Heart right ventricle (tissue), 16 donors: ENCODE measurements at regions not wholly inside any gene's neighbourhood (a gene's known extent, or its start where the extent isn't known, plus 50 kb on each side); places are given as distances from the start of the nearest gene placed in this dataset.

ENCODE experiments used
- ATAC-seq, 8 donors: fragments of 200-7000 bp; cut with Tn5 transposase; one replicate each; pipeline ENCODE4 v1.9.1; 2020; ENCODE audit warnings: mild to moderate bottlenecking in 8 of 8, moderate library complexity in 8 of 8, moderate number of reproducible peaks in 1 of 8
- DNase-seq, 2 donors: peaks; one replicate each; pipeline ENCODE4 v3.0.0-alpha.2; 2020
- H3K27ac ChIP-seq, 10 donors: fragments of 200-600 bp; sonication (generic) in 2 of 10; one replicate each; pipeline versions ENCODE4 v1.5.0 to v1.8.0; 2020 to 2022; ENCODE audit warnings: mild to moderate bottlenecking in 3 of 10
- H3K27me3 ChIP-seq, 7 donors: fragments of 200-600 bp; one replicate each; pipeline ENCODE4 v1.8.0; 2021 to 2022; ENCODE audit warnings: mild to moderate bottlenecking in 2 of 7
- H3K36me3 ChIP-seq, 9 donors: fragments of 200-600 bp; sonication (generic) in 1 of 9; one replicate each; pipeline versions ENCODE4 v1.5.0 to v1.8.0; 2020 to 2022; ENCODE audit warnings: mild to moderate bottlenecking in 2 of 9
- H3K4me1 ChIP-seq, 9 donors: fragments of 200-600 bp; sonication (generic) in 1 of 9; one replicate each; pipeline versions ENCODE4 v1.5.0 to v1.8.0; 2020 to 2022; ENCODE audit warnings: mild to moderate bottlenecking in 4 of 9
- H3K4me3 ChIP-seq, 10 donors: fragments of 200-600 bp; sonication (generic) in 2 of 10; one replicate each; pipeline versions ENCODE4 v1.5.0 to v1.8.0; 2020 to 2022; ENCODE audit warnings: mild to moderate bottlenecking in 7 of 10, moderate library complexity in 2 of 10
- H3K9me3 ChIP-seq, 11 donors: fragments of 200-600 bp in 10 of 11; sonication (generic) in 2 of 11; one replicate each; pipeline versions ENCODE4 v1.5.0 to v1.8.0; 2013 to 2022; ENCODE audit warnings: mild to moderate bottlenecking in 2 of 11, control low read depth in 1 of 11, moderate library complexity in 1 of 11
- WGBS, 2 donors: extraction: QIAGEN DNeasy Blood & Tissue Kit; methylation state at CpG; one replicate each; pipeline ENCODE4 v1.1.7; 2013; ENCODE audit warnings: inconsistent platforms in 1 of 2; 5-methylcytosine and 5-hydroxymethylcytosine counted together
- intact Hi-C, 10 donors: fragments of 100-400 bp; cut with DNase I; formaldehyde crosslinking; loops; one replicate each; pipeline versions ENCODE4 v1.11.1 to v1.14.2; 2022
- TF ChIP-seq, protein P1 (sequence below), 9 donors: fragments of 200-600 bp; sonication (generic) in 2 of 9; IDR thresholded peaks; one replicate each; pipeline versions ENCODE4 v1.5.0 to v1.8.0; 2021 to 2022; ENCODE audit warnings: antibody characterized with exemption in 9 of 9, mild to moderate bottlenecking in 5 of 9, moderate library complexity in 1 of 9
- donor health status: Arrhythmogenic right ventricular cardiomyopathy.
- donor health status: ischemic (EF 13 %, LVEDD 7.1; RV severe dilation, severe dysfunction).
- donor health status: healthy with polysubstance abuse.
- donor health status: DM: no; HTN: yes; CAD: no.
- donor health status: DM: no; HTN: no; CAD: no.
- donor health status: ischemic (EF 25% LVEDD 6.9; RV normal size, moderate dysfunction).
- donor health status: ischemic (EF 25% LVEDD 5.7; RV mildly dilated, moderate dysfunction).
- donor health status: healthy.
- donor health status: DM: yes; HTN: yes; CAD: no.
- donor health status: Ischemic cardiomyopathy.
- donor health status: ischemic (EF 35%, LVEDD 5.7; RV mildly dilated, moderate dysfunction).
- donor health status: nonischemic (EF 11% LVEDD 7.7; RV severe dilation, severe dysfunction).
- donor health status: DM: yes; HTN: yes; CAD: no.
- donor health status: PGD.
- donor health status: ischemic (EF 29% LVEDD 5.4; RV normal size, mild dysfunction).
- donor health status: nonischemic (EF 23%, LVEDD 6.1; RV moderate dilation, normal function).

DNA sequence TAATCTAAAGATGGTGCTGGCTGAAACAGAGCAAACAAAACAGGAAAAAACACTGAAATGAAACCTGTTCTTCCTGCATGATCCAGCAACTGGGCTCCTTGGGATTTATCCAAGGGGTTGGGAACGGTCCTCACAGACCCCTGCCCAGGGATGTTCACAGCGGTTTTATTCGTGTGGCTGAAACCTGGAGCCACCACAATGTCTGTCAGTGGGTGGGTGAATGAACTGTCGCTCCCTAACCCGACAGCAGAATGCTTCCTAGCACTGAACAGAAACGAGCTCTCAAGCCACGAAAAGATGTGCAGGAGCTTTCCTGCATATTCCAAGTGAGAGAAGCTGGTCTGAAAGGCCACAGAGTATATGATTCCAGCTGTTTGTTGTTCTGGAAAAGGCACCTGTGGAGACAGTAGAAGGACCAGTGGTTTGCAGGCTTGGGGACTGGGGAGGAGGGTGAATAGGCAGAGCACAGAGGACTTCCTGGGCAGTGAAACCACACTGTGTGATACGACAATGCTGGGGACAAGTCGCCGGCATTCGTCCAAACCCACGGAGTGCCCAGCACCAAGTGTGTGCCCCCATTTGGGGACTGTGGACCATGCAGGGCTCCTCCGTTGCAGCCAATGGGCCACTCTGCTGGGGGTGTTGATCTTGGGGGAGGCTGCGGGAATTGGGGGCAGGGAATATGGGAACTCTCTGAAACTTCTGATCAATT is 73.9 kb downstream of the TEX29 start:
- TF ChIP-seq, protein P1, sequence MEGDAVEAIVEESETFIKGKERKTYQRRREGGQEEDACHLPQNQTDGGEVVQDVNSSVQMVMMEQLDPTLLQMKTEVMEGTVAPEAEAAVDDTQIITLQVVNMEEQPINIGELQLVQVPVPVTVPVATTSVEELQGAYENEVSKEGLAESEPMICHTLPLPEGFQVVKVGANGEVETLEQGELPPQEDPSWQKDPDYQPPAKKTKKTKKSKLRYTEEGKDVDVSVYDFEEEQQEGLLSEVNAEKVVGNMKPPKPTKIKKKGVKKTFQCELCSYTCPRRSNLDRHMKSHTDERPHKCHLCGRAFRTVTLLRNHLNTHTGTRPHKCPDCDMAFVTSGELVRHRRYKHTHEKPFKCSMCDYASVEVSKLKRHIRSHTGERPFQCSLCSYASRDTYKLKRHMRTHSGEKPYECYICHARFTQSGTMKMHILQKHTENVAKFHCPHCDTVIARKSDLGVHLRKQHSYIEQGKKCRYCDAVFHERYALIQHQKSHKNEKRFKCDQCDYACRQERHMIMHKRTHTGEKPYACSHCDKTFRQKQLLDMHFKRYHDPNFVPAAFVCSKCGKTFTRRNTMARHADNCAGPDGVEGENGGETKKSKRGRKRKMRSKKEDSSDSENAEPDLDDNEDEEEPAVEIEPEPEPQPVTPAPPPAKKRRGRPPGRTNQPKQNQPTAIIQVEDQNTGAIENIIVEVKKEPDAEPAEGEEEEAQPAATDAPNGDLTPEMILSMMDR (IDR thresholded peaks at IDR 0.05), result no peak
- no peak for DNase-seq
- ATAC-seq, result no peak
- Histone ChIP-seq H3K4me1 (no peaks in the 10 kb centered on the region), H3K27ac (no peak overlapping the region), H3K9me3 (no peaks in the 10 kb centered on the region), H3K27me3 (peaks cover 0 to 21% (median 0%) of the 10 kb centered on the region in 7 donors), H3K36me3 (no peaks in the 10 kb centered on the region), H3K4me3 (no peak overlapping the region)
- intact Hi-C loops, result no loop called here
- 87% methylated on average over 14 of the region's 14 CpGs for WGBS, 2 donors

DNA sequence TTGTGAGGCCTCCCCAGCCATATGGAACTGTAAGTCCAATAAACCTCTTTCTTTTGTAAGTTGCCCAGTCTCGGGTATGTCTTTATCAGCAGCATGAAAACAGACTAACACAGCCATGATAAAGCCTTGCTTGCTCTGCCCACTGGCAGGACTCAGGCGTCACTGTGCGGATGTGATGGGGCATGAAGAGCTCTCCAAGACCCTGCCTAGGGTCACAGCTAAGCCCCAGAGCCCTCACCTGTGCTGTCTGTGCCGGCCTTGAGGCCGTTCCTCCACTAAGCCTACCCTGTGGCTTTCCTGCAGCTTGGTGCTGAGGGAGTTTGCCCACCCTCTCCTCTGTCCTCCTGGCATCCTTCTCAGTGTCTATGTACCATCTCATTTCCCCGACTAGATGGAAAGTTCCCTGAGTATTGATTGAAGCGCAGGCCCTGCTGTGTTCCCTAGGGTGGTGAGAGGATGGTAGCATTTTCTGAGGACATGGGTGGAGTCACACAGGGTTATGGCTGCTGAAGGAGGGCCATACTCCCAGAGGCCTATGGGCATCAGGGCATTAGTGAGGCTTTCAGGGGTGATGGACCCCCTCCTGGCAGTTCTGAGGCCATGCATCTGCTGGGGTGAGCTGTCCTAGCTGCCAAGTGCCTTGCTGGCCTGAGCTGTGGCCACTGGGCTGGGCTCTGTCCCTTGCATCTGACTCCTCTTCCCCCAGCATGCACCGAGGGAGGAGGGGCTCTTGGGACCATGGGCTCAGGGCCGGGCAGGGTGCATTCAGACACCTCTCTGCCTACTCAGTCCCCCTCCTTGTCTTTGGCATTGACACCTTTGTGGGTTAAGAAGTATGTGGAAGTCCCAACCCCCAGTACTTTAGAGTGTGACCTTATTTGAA is 75.3 kb downstream of the TEX29 start:
- Histone ChIP-seq H3K4me3 (no peak overlapping the region), H3K27me3 (peaks cover 0 to 21% (median 0%) of the 10 kb centered on the region in 7 donors), H3K27ac (no peak overlapping the region), H3K9me3 (no peaks in the 10 kb centered on the region), H3K4me1 (no peaks in the 10 kb centered on the region), H3K36me3 (no peaks in the 10 kb centered on the region)
- ATAC-seq (no peak), DNase-seq (no peak)
- TF ChIP-seq, protein P1 (IDR thresholded peaks at IDR 0.05), result no peak
- intact Hi-C loops, result loop anchor here in 1 of 10 donors (5.0 kb wide), 1 partner anchor 1137 kb away; no protein-coding TSS in a partner anchor
- WGBS, 2 donors, result 84 to 89% methylated on average over 9 of the region's 9 CpGs

DNA sequence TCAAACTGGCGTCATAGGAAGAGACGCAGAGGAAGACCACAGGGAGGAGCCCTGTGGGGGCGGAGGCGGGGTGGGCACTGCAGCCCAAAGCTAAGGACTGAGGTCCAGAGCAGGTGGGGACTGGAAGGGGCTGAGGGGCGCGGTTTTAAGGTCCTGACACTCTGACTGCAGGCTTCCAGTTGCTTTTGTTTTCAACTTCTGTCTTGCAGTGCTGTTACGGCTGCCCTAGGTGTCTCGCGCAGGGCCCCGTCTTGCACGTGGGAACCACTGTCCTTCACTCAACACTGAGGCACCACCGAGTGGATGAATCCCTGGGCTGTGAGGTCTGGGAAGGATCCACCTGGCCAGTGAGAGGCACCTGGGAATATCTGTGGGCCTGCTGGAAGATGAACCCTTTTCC is 76.0 kb downstream of the TEX29 start:
- intact Hi-C loops, result loop anchor here in 1 of 10 donors (5.0 kb wide), 1 partner anchor 1136 kb away; no protein-coding TSS in a partner anchor
- ATAC-seq (no peak), DNase-seq (no peak)
- 82 to 84% methylated on average over 12 of the region's 12 CpGs for WGBS, 2 donors
- no peaks in the 10 kb centered on the region for H3K4me1 ChIP-seq
- no peaks in the 10 kb centered on the region for H3K9me3 ChIP-seq
- H3K36me3 ChIP-seq, result no peaks in the 10 kb centered on the region
- TF ChIP-seq, protein P1 (IDR thresholded peaks at IDR 0.05), result no peak
- H3K27ac ChIP-seq, result no peak overlapping the region
- peaks cover 0 to 21% (median 0%) of the 10 kb centered on the region in 7 donors for H3K27me3 ChIP-seq
- H3K4me3 ChIP-seq, result no peak overlapping the region

DNA sequence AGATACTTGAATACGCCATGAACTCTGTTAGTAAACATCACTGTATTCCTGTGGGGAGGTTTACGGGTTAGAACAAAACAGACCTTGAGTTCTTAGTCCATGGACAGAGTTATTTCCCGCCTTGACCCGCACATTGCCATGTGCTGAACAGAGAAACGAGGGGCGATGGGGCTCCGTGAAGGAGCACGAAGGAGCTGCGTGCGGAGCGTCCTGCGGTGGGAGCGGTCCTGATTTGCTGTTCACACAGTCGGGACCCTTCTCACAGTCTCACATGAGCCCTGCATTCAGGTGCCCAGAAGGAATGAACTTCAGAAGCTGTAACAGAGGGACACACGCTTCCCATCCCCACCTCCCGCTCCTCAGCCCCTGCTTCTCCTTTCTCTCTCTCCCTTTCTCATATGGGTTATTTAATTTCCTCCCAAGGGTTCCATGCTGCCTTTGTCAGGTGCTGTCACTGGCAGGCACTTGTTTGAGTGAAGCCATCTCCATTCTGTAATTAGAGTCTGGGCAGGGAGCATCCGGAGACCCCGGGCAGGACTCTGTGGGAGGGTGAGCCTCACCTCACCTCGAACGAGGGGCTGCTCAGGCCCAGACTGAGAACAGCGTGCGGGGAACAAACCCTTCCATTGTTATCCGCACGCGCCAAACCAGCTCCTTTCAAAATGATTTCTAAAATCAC is 76.9 kb downstream of the TEX29 start:
- Histone ChIP-seq H3K36me3 (no peaks in the 10 kb centered on the region), H3K27me3 (peaks cover 0 to 21% (median 2%) of the 10 kb centered on the region in 7 donors), H3K27ac (no peak overlapping the region), H3K4me1 (no peaks in the 10 kb centered on the region), H3K4me3 (no peak overlapping the region), H3K9me3 (no peaks in the 10 kb centered on the region)
- ATAC-seq, result no peak
- TF ChIP-seq, protein P1 (IDR thresholded peaks at IDR 0.05), result no peak
- DNase-seq, result no peak
- WGBS, 2 donors, result 91 to 93% methylated on average over 25 of the region's 25 CpGs
- intact Hi-C loops, result loop anchor here in 1 of 10 donors (5.0 kb wide), 1 partner anchor 1135 kb away; no protein-coding TSS in a partner anchor
